A673 (cell line): ENCODE measurements at regions not wholly inside any gene's neighbourhood (a gene's known extent, or its start where the extent isn't known, plus 50 kb on each side); places are given as distances from the start of the nearest gene placed in this dataset.

Experiments used
- BruUV-seq: library from RNA; stranded (reverse); fragments of 400-500 nt; replicated peaks from 2 replicates; lab custom pipeline; 2021; lab: Mats Ljungman, UMichigan
- CTCF ChIA-PET: fragments of 300-600 bp; sonication (Branson Sonifier 250); formaldehyde crosslinking; loops from one replicate; lab custom pipeline; 2022; ENCODE audit warnings: antibody characterized with exemption; lab: Charles Lee
- POLR2A ChIA-PET: fragments of 300-600 bp; sonication (Branson Sonifier 250); formaldehyde crosslinking; loops from one replicate; lab custom pipeline; 2022; ENCODE audit warnings: antibody characterized with exemption; ENCODE audit not compliant: low non-redundant PET; lab: Charles Lee
- DNase-seq: peaks from one replicate; pipeline ENCODE4 v3.0.0-alpha.2; 2015; ENCODE audit warnings: low spot score
- H3K27ac ChIP-seq: fragments of 200-600 bp; sonication (generic); 2 replicates; pipeline ENCODE4 v1.5.1; 2016; ENCODE audit warnings: mixed run types, low read depth, mild to moderate bottlenecking, mixed read lengths, antibody characterized with exemption, low read length; ENCODE audit not compliant: poor library complexity, severe bottlenecking
- H3K27me3 ChIP-seq: fragments of 200-600 bp; sonication (generic); replicated peaks from 2 replicates; pipeline ENCODE4 v1.6.1; 2017; ENCODE audit warnings: mixed run types, low read depth, mild to moderate bottlenecking, mixed read lengths, antibody characterized with exemption, low read length; ENCODE audit not compliant: insufficient read depth, poor library complexity
- H3K36me3 ChIP-seq: fragments of 200-600 bp; sonication (generic); 2 replicates; pipeline ENCODE4 v1.6.1; 2016; ENCODE audit warnings: mixed run types, mild to moderate bottlenecking, mixed read lengths, antibody characterized with exemption, low read length; ENCODE audit not compliant: insufficient read depth, poor library complexity, severe bottlenecking
- H3K4me1 ChIP-seq: fragments of 200-600 bp; sonication (generic); 2 replicates; pipeline ENCODE4 v1.6.1; 2017; ENCODE audit warnings: mixed run types, mild to moderate bottlenecking, mixed read lengths, antibody characterized with exemption, low read length; ENCODE audit not compliant: insufficient read depth, poor library complexity, severe bottlenecking
- H3K4me3 ChIP-seq: fragments of 200-600 bp; sonication (generic); 2 replicates; pipeline ENCODE4 v1.5.1; 2016; ENCODE audit warnings: low read depth, mixed run types, mild to moderate bottlenecking, mixed read lengths, low read length; ENCODE audit not compliant: poor library complexity, severe bottlenecking
- H3K9me3 ChIP-seq: fragments of 200-600 bp; sonication (generic); 2 replicates; pipeline ENCODE4 v1.6.1; 2016; ENCODE audit warnings: mixed run types, low read depth, mild to moderate bottlenecking, mixed read lengths, antibody characterized with exemption, low read length; ENCODE audit not compliant: poor library complexity, severe bottlenecking
- EZH2 ChIP-seq: fragments of 200-600 bp; sonication (generic); IDR thresholded peaks from 2 replicates; pipeline ENCODE4 v1.6.1; 2017; ENCODE audit warnings: borderline replicate concordance, low read depth, mild to moderate bottlenecking, mixed read lengths, antibody characterized with exemption, low read length; ENCODE audit not compliant: poor library complexity, severe bottlenecking
- intact Hi-C: fragments of 100-400 bp; cut with micrococcal nuclease; formaldehyde crosslinking; loops from one replicate; pipeline ENCODE4 v1.10.0; 2022; ENCODE audit not compliant: unreplicated experiment
- TF ChIP-seq, protein P1 (sequence below): fragments of 300-800, 200-600 bp; sonication (generic); conservative IDR thresholded peaks from 2 replicates; pipeline ENCODE4 v1.5.1; 2017; ENCODE audit warnings: low read depth, mild to moderate bottlenecking, antibody characterized with exemption, low read length, moderate library complexity, mixed read lengths

- no peak overlapping the region for H3K4me3 ChIP-seq
- peaks cover under 1% of the 10 kb centered on the region for H3K9me3 ChIP-seq
- ChIA-PET POLR2A (no interaction called here), CTCF (no interaction called here)
- H3K4me1 ChIP-seq = peaks cover 9% of the 10 kb centered on the region
- intact Hi-C loops = no loop called here
- no peaks in the 10 kb centered on the region for H3K36me3 ChIP-seq
- H3K27ac ChIP-seq = no peak overlapping the region
- TF ChIP-seq, protein P1, sequence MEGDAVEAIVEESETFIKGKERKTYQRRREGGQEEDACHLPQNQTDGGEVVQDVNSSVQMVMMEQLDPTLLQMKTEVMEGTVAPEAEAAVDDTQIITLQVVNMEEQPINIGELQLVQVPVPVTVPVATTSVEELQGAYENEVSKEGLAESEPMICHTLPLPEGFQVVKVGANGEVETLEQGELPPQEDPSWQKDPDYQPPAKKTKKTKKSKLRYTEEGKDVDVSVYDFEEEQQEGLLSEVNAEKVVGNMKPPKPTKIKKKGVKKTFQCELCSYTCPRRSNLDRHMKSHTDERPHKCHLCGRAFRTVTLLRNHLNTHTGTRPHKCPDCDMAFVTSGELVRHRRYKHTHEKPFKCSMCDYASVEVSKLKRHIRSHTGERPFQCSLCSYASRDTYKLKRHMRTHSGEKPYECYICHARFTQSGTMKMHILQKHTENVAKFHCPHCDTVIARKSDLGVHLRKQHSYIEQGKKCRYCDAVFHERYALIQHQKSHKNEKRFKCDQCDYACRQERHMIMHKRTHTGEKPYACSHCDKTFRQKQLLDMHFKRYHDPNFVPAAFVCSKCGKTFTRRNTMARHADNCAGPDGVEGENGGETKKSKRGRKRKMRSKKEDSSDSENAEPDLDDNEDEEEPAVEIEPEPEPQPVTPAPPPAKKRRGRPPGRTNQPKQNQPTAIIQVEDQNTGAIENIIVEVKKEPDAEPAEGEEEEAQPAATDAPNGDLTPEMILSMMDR = no peak
- TF ChIP-seq EZH2 = no peak
- no TSS peak for BruUV-seq
- no peak for DNase-seq
- peaks cover 4% of the 10 kb centered on the region for H3K27me3 ChIP-seq
Measured at GRCh38 chr11:128058580-128059208, 528.7 kb downstream of the ETS1 start.

- Histone ChIP-seq H3K9me3 (no peaks in the 10 kb centered on the region), H3K4me1 (peaks cover 18% of the 10 kb centered on the region), H3K4me3 (no peak overlapping the region), H3K27ac (no peak overlapping the region), H3K27me3 (peaks cover under 1% of the 10 kb centered on the region), H3K36me3 (no peaks in the 10 kb centered on the region)
- DNase-seq = no peak
- TF ChIP-seq, protein P1 = no peak
- TF ChIP-seq EZH2 = no peak
- no TSS peak for BruUV-seq
- ChIA-PET POLR2A (no interaction called here), CTCF (no interaction called here)
- intact Hi-C loops = no loop called here
Measured at GRCh38 chr11:128057786-128058395, 529.5 kb downstream of the ETS1 start.

DNA sequence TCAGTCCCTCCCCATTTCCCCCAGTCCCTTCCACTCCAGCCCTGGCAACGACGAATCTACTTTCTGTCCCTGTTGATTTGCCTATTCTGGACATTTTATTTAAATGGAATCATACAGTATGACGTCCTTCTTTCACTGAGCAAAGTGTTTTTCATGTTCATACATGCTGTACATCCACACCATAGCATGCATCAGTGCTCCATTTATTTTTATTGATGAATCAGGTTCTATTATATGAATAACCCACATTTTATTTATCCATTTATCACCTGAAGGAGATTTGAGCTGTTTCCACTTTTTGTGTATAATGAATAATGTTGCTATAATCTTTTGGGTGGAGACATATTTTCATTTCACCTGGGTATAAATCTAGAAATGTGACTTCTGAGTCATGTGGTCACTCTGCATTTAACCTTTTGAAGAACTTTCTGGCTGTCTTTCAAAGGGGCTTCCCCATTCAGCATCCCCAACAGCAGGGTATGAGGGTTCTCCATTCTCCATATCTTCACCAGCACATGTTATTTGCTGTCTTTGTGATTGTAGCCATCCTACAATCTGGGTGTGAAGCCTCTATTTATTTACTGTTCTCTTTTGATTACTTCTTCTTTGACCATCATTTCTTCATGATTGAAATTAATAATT is 531.7 kb downstream of the ETS1 start:
- no TSS peak for BruUV-seq
- DNase-seq = no peak
- no peak for TF ChIP-seq EZH2
- TF ChIP-seq, protein P1 = no peak
- H3K36me3 ChIP-seq = no peaks in the 10 kb centered on the region
- POLR2A ChIA-PET = no interaction called here
- peaks cover 31% of the 10 kb centered on the region for H3K4me1 ChIP-seq
- no peak overlapping the region for H3K4me3 ChIP-seq
- H3K27ac ChIP-seq = no peak overlapping the region
- H3K9me3 ChIP-seq = no peaks in the 10 kb centered on the region
- intact Hi-C loops = no loop called here
- CTCF ChIA-PET = no interaction called here
- H3K27me3 ChIP-seq = no peaks in the 10 kb centered on the region
